Pulmonary artery endothelial cell (primary cell): ENCODE measurements at regions not wholly inside any gene's neighbourhood (a gene's known extent, or its start where the extent isn't known, plus 50 kb on each side); places are given as distances from the start of the nearest gene placed in this dataset.
"Not testable (repeated sequence)": the region's sequence is repeated elsewhere in the genome, so short reads cannot be mapped to it uniquely, and the experiment has no call there.

Experiments
- DNase-seq: peaks from one replicate; pipeline ENCODE4 v3.0.0-alpha.2; 2011; ENCODE audit warnings: low read depth, low spot score

DNA sequence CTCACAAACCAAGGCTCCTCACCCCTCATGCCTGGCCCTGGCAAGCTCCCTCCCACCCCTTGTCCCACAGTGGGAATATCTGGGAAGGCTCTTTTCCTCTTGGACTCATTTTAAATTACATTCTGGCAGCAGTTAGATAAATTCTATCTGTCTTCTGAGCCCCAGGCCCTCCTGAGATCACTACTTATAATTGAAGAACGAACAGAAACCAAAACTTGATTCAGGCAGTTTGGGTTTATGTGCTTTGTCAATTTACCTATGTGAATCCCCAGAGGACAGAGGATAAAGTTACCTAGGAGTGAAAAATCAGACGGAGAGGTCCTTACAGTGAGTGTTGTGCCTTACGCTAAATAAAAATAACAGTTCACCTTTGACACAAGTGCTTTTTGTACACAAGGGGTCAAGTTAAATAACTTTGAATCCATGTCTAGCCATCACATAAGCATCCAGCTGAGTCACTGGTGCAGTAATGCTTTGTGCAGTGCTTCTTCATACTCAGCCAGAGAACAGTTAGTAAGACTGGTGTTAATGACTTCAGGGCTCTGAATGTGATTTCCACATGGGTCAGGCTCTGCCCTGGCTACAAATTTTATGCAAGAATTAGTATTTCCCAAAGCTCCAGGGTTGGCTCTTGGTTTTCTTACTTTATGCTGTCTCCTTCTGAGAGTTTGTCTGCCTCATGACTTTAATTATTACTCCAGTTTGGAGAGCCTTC lies 329.3 kb downstream of the INSIG2 start:
- DNase-seq: no peak

DNA sequence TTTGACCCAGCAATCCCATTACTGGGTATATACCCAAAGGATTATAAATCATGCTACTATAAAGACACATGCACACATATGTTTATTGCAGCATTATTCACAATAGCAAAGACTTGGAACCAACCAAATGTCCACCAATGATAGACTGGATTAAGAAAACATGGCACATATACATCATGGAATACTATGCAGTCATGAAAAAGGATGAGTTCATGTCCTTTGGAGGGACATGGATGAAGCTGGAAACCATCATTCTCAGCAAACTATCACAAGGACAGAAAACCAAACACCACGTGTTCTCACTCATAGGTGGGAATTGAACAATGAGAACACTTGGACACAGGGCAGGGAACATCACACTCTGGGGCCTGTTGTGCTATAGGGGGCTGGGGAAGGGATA lies 326.9 kb downstream of the INSIG2 start:
- not testable (repeated sequence) for DNase-seq

DNA sequence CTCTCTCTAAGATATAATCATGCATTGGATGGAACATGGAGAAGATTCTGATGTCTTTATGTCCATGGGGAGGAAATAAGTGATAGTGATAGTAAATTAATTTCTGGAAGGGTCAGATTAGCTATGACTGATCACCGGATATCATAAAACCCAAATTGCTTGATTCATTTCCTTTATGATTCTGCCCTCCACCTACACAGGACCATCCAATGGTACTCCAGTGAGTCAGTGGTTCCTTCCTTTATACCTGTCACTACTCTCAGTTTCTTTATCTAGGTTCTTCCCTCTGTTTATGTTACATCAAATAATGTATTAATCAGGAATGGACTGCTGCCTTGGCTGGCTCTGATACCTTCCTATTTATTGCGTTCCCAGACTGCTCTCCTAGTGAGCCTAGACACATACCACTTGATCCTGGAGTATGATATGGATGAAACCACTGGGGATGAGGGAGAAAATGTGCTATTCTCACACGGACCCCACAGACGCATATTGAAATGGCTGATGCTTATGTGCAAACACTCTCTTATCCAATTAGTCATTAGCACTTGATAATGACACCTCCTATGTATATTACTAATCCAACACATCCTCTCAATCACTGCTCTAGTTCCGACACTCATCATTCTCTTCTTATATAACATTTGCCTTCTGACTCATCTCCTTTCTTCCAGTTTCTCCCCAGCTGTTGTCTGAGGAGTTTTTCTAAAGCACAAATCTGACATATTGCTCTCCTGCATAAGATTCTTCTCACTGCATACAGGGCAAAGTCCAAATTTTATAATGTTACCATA lies 315.6 kb downstream of the INSIG2 start:
- DNase-seq: no peak

DNA sequence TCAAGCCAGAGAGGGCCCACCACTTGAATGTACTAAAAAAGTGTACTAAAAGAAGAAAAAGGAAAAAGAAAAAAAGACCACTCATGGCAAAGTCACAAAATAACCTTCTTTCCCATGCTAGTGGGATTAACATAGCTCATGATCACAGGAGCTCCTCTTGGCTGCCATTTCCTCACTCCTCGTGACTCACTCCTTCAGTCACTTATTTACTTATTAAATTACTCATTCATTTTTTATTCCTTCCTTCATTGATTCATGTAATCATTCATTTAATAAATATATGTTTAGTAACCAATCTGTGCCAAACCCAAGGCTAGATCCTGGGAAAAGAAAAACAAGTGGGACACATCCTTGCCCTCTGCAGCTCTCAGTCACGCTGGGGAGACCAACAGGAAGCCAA lies 300.5 kb downstream of the INSIG2 start:
- DNase-seq: no peak

DNA sequence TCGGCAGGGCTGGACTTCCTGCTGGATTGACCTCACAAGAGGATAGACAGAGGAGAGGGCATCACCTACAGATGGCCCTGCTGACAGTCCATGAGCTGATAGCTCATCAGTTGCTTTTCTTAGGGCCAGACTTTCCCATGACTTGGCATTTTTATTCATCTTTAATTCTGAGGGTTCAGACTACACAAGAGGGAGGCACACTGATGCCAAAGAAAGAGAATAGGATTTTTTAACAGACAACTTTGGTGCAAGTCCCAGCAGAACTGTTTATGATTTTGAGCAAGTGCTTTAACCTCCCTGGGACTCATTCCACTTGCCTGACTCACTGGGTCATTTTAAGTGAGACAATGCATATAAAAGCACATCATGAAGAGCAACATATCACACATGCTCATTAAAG lies 299.2 kb downstream of the INSIG2 start:
- no peak for DNase-seq

DNA sequence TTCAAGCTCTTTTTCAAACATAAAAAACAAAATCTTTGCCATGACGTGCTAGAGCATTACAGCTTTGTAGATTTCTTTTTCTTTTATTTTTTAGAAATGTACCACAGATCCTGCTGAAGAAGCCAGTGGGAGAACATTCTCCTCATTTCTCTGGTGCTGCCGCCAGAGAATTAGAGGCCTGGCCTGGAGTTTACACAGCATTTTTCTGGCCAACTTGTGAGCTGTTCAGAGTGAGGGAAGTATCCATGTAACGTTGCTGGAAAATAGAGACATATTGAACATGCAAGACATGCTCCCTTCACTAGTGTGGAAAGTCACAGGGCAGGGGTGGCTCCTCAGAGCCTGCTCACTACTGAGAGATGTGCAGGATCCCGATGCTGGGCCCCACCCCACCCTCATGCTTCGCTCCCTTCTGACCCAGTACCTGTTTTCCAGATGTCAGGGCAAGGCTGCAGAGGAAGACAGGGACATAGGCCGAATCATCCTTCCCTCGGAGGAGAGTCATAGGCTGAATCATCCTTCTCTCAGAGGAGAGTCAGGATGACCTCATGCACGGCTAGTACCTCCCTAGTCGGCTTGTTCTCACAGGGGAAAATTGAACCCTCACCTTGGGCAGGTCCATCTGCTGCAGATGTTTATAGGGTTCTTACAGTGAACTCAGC lies 298.5 kb downstream of the INSIG2 start:
- DNase-seq: no peak

DNA sequence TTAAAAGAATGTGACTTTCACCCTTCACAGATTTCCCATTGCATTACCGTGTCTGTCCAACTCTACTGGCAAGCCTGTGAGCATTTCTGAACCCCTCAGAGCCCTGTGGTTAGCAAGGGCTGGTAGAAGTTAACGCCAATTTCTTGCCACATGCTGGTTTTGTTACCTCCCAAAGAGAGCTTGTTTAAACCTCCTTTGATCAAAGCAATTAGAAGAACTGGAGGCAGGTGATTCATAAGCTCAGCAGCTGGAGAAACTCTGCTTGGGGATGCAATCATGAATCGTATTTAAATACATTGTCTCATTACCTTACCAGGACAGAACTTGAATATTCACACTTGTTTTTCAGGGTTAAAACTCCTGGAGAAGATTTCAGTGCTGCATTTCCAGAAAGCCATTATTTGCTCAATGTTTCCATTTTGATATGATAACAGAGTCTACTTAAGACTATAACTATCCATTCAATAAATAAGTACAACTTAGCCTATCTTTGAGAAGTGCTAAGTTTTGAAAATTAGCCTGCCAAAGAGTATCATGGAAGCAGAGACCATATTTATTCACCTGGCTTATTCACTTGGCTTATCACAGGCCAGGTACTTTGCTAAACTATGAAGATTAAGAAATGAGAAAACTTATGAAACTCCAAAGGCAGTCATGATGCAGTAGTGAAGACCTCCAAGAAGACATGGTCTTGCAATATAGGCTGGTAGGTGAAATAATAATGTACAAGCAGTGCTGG lies 292.8 kb downstream of the INSIG2 start:
- no peak for DNase-seq

DNA sequence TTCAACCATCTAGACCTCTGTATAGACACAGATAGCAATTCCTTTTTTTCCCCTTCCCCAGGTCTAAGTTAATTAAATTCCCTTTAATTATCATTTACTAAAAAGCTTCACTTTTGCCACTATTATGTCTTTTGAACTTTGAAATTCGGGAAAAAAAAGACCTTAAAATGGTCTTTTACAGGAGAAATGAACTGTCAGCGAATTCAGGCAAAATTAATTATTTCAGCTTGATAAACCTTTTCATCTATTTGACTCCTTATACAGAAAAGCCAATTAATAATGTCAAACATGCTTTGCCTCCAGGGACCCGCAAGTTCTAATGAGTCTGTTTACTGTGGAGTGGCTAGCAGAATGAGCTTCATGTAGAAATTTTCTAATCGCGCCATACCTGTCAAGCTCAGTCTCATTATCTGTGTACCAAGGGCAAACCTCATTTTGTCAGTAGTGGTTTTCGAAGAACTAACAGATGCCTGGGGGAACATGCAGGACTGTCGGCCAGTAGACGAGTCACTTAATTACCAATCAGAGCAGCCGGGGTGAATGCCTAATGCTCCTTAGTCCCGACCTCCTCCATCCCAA lies 287.7 kb downstream of the INSIG2 start:
- DNase-seq: no peak

DNA sequence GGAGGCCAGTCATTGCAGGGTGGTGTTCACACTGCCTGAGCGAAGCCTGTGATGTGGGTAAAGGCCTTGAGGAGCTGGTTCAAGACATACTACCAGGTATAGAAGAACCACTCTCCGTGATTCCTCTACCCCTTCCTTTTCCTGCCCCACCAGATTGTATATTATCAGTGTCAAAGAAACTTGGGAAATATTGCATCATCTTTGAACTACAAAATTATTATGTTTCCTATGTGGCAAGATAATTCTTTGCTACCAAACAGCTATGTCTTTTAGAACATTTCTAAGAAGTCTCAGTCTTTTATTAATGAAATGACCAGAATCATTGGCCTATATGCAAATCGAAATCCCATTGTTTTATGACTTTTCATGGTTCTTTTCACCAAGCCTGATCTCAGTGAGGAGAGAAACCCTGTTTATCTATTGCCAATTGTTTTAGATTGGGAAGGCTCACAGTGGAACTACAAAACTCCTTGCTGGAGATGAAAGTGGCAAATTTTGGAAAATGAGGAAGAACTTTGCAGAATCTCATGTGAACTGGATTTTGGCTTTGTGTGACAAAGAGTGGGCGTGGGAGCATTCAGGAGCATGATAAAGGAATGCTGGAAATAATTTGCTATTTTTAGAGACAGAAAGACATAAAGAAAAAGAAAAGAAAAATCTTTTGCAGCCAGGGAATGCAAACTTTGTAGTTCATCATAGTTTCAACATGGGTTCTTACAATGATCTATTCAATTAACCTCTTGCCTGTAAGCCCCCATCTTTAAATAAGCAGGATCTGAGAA lies 286.9 kb downstream of the INSIG2 start:
- DNase-seq: no peak

DNA sequence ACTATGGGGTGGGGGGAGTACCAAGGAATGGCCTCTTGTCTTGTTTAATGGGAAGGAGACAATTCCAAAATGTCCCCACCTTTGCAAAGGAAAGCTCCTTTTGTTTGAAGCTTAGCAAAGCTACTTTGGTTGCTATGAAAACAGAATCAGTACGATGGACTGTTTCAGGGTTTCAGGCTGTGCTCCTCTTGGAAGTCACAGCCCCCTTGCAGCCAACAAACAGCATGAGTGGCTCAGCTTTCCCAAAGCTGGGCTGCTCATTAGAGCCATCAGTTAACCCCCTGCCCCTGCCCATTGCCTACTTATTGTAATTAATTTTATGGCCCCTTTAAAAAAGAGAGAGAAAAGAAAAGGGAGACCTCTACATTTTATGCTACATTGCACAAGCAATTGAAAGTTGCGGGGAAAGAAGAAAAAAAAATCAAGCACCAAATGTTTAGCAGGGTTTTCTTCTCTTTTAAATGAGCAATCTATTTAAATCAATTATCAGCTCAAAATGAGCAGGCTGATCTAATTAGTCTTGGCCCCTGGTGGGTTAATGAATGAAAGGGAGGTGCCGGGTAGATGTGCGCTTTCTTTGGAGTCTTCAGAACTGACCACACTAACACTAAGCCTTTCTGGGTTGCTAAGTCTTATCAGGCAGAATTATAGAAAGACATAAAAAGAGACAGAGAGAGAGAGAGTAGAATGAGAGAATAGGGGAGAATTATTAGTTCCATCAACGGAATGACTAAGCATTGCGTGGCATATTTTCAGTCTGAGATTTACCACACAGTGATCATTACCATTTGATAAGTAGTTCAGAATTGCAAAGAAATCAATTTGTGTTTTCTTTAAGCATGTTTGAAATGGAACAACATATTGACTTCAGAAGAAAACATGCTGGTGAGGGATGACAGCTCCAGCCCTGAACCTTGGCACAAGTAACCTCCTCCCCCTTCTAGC lies 284.9 kb downstream of the INSIG2 start:
- no peak for DNase-seq

DNA sequence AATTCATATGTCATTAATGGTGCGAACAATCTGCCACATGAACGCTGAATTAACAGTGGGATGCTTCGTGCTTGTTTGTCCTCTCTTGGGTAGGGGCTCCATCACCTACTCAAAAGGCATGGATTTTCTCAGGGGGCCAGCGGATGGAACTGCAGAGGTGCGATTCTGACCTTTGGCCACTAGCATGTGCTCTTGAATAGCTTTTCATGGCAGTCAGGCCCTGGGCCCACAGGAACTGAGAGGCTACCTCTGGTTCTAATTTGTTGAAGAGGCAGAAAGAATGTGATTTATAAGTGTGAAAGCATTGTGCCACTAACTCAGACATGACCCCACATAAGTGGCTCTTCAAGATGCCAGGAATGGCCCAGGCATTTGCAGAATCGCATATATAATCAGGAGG lies 283.2 kb downstream of the INSIG2 start:
- no peak for DNase-seq

DNA sequence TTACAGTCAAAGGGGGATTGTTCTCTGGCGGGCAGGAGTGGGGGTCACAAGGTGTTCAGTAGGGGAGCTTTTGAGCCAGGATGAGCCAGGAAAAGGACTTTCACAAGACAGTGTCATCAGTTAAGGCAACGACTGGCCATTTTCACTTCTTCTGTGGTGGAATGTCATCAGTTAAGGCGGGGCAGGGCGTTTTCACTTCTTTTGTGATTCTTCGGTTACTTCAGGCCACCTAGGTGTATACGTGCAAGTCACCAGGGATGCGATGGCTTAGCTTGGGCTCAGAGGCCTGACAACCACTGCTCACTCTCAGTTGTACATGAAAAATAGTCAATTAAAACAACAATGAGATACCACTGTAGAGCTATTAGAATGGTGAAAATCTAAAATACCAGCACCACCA lies 281.2 kb downstream of the INSIG2 start:
- DNase-seq: not testable (repeated sequence)

DNA sequence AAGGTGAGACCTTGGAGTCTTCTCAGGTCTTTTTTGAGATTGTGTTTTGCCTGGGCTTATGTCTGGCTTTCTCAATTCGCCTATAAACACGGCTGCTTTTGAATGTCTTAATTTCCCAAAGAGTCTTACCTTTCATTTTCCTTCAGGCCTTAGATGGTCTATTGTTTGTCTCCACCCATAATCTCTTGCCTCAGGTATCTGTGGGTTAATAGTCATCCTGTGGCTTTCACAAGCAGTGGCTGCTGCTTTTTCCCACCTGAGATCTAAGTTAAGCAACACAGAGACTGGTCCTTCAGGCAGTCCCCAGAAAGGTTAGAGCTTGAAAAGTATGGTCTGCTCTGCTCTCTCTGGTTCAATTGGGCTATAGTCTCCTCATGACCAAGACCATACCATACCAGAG lies 275.3 kb downstream of the INSIG2 start:
- no peak for DNase-seq

DNA sequence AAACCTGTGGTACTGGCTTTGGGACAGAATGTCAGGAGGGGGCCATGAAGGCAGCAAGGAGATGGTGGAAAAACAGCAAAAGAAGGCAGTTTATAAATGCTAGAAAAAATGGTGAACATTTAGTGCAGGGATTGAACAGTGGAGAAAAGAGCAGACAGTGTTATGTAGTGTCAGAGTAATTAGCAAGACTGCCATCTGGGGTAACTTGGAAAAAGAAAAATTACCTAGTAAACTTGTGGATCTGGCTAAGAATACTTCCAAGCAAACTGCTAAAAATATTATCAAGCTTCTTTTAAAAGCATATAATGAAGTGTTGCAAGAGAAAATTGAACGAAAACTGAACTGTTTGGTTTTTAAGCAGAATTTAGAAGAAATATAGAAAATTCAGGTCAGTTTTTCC lies 267.8 kb downstream of the INSIG2 start:
- DNase-seq: no peak

DNA sequence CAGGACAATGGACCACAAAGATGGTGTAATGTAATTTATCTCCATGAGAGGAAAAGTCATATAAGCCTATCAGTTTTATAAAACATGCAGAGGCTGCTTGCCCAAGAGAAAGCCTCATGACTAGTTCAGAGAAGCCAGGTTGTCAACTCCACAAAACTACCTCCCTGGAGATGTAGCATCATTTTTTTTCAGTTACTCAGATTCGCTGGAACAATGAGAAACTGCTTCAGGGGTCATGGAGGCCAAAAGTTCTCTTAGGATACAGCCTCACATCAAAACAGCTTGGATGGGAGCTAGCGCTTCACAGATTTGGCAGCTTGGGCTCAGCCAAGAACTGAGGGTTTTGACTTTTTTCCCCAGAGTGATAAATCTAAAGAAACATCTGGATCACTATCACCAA lies 263.5 kb downstream of the INSIG2 start:
- no peak for DNase-seq

DNA sequence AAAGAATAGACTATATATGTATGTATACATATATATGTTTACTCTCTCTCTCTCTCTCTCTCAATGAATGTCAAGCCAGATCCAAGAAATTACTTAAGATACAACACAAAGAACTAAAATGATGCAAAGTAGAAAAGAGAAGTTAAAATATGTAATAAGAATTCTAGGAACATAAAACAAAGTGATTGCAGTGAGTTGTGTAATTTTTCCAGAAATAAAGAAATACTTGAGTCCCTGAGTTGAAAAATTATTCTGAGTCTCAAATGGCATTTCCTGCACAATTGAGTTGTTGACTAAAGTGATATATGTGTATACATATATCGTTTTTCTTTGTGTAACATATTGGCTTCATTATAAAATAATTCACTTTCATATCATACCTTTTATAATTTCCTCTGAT lies 262.4 kb downstream of the INSIG2 start:
- DNase-seq: no peak

DNA sequence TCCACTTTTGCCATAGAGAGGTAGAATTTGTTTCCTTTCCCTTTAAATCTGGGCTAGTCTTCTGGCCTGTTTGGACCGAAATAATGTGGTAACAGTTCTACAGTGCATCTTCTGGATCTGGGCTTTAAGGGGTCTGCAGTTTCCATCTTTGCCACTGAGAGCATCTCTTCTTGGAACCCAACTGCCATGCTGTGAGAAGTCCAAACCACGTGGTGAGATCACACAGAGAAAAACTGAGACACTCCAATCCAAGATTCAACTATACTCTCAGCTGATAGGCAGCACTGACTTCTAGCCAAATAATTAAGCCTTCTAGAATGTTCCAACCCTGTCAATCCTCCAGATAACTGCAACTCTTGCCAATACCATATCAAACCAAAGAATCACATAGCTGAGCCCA lies 261.1 kb downstream of the INSIG2 start:
- no peak for DNase-seq

DNA sequence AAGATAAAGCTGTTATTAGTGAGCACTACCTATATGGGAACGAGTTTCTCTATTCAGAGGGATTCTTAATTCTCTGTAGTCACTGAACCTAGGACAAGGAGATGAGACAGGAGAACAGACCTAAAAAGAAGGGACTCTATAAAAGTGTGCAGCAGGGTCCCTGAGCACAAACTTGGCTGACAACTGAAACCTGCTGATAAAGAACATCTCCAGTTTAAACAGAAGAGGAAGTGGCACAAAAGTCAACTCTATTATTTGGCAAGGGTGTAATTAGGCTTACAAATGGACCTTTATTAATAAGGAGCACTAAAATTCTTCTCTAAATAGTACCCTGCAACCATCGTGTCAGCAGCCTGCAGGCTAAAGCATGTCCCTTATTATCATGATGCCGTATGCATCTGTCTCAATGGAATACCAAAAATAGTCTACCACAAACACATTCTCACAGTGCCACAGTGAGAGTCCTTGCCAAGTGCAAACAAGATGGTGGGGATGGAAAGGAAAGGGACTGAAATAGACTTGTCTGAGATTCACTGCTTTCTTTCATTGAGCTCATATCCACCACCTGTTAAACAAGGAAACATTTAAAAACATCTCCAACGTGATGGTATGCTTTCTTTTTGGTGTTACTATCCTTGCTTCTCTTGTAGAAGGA lies 260.2 kb downstream of the INSIG2 start:
- DNase-seq: no peak

DNA sequence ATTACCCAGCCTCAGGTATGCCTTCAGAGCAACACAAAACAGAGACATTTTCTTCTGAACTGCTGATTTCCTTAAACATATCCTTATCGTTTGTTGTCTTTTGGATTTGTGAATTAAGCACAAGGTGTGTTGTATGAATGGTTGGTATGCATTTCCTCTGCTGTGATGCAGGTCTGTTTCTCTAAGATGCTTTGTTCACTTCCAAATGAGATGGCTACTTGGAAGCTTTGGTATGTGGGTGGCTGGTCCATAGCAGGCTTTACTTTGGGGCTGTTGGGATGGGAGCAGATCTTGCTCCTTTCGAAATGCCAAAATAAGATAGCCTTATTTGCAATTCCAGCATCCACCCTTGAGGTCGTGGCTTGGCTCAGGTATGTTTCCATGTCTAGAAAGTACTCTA lies 257.2 kb downstream of the INSIG2 start:
- no peak for DNase-seq
